Pancreas (tissue), 10 donors: ENCODE measurements at regions not wholly inside any gene's neighbourhood (a gene's known extent, or its start where the extent isn't known, plus 50 kb on each side); places are given as distances from the start of the nearest gene placed in this dataset.

Experiments used
- ATAC-seq, 4 donors: fragments of 200-7000 bp; cut with Tn5 transposase; one replicate each; pipeline versions ENCODE4 v1.8.0 to v1.9.1; 2020; ENCODE audit warnings: mild to moderate bottlenecking in 4 of 4, moderate library complexity in 4 of 4
- DNase-seq, 6 donors: peaks; one replicate each; pipeline ENCODE4 v3.0.0-alpha.2; 2020
- FAIRE-seq: peaks from 2 replicates; lab custom pipeline; 2012; peaks lifted over from hg19 to GRCh38; lab: Jason Lieb, UNC
- H3K27ac ChIP-seq, 4 donors: fragments of 200-600 bp; sonication (generic); 1 replicate in 3 of 4; 2 replicates in 1 of 4; pipeline versions ENCODE4 v1.5.0 to v1.8.0; 2020
- H3K27me3 ChIP-seq, 4 donors: fragments of 200-600 bp; one replicate each; pipeline ENCODE4 v1.8.0; 2021
- H3K36me3 ChIP-seq, 3 donors: fragments of 200-600 bp; sonication (generic) in 1 of 3; one replicate each; pipeline versions ENCODE4 v1.5.0 to v1.8.0; 2020 to 2021
- H3K4me1 ChIP-seq, 3 donors: fragments of 200-600 bp; one replicate each; pipeline ENCODE4 v1.8.0; 2021
- H3K4me3 ChIP-seq, 4 donors: fragments of 200-600 bp; sonication (generic) in 2 of 4; one replicate each; pipeline versions ENCODE4 v1.5.0 to v1.8.0; 2020 to 2021
- H3K9me3 ChIP-seq, 4 donors: fragments of 200-600 bp; one replicate each; pipeline ENCODE4 v1.8.0; 2021
- CTCF ChIP-seq, 4 donors: fragments of 200-600 bp; sonication (generic) in 3 of 4; IDR thresholded peaks; one replicate each; pipeline versions ENCODE4 v1.5.0 to v1.8.0; 2021; ENCODE audit warnings: antibody characterized with exemption in 4 of 4
- WGBS, 2 donors: extraction: QIAGEN DNeasy Blood & Tissue Kit; methylation state at CpG; one replicate each; pipeline ENCODE4 v1.1.7; 2013; 5-methylcytosine and 5-hydroxymethylcytosine counted together
- intact Hi-C, 3 donors: fragments of 100-400 bp; cut with DNase I; formaldehyde crosslinking; loops; one replicate each; pipeline versions ENCODE4 v1.11.1 to v1.14.2; 2022
- donor health status: healthy with polysubstance abuse.
- donor health status: DM: no; HTN: no; CAD: no; lungs with moderate emphysema.
- donor health status: DM: no; HTN: no; CAD: no.
- donor health status: control.
- donor health status: control.
- donor health status: Bipolar disorder and iron deficiency.
- donor health status: DM: yes; HTN: yes; CAD: no.
- donor health status: DM: no; HTN: no; CAD: no.
- donor health status: DM: no; HTN: no; CAD: no.
- donor health status: DM: yes; HTN: yes; CAD: no.

- FAIRE-seq (no peak), ATAC-seq (no peak), DNase-seq (no peak)
- no peaks in the 10 kb centered on the region for H3K36me3 ChIP-seq
- no peaks in the 10 kb centered on the region for H3K9me3 ChIP-seq
- intact Hi-C loops = no loop called here
- H3K27me3 ChIP-seq = no peaks in the 10 kb centered on the region
- no peak overlapping the region for H3K27ac ChIP-seq
- 55 to 59% methylated on average over 2 of the region's 2 CpGs for WGBS, 2 donors
- TF ChIP-seq CTCF (IDR thresholded peaks at IDR 0.05) = no peak
- H3K4me3 ChIP-seq = no peak overlapping the region
- no peaks in the 10 kb centered on the region for H3K4me1 ChIP-seq
These were observed 160.2 kb downstream of the SH2D4B start for GRCh38 chr10:80697926-80698325.

- intact Hi-C loops = no loop called here
- peak; percentile 59 to 83 (median 72) for TF ChIP-seq CTCF (IDR thresholded peaks at IDR 0.05)
- H3K4me3 ChIP-seq = no peak overlapping the region
- H3K27me3 ChIP-seq = no peaks in the 10 kb centered on the region
- ATAC-seq = peak; percentile 35 to 93 (median 91)
- no peak overlapping the region for H3K27ac ChIP-seq
- DNase-seq = peak; percentile 48 to 95 (median 78)
- WGBS, 2 donors = 7 to 12% methylated on average over 14 of the region's 14 CpGs
- H3K36me3 ChIP-seq = no peaks in the 10 kb centered on the region
- H3K4me1 ChIP-seq = no peaks in the 10 kb centered on the region
- H3K9me3 ChIP-seq = no peaks in the 10 kb centered on the region
- FAIRE-seq = no peak
These were observed 161.9 kb downstream of the SH2D4B start for GRCh38 chr10:80699602-80700039.

GRCh38 chr10:80700252-80700651 lies 162.6 kb downstream of the SH2D4B start:
- WGBS, 2 donors = 59 to 61% methylated on average over 3 of the region's 3 CpGs
- no peak for ATAC-seq
- no peaks in the 10 kb centered on the region for H3K9me3 ChIP-seq
- H3K36me3 ChIP-seq = no peaks in the 10 kb centered on the region
- no peak overlapping the region for H3K27ac ChIP-seq
- no peak for TF ChIP-seq CTCF (IDR thresholded peaks at IDR 0.05)
- intact Hi-C loops = no loop called here
- no peak for FAIRE-seq
- H3K27me3 ChIP-seq = no peaks in the 10 kb centered on the region
- no peak overlapping the region for H3K4me3 ChIP-seq
- no peak for DNase-seq
- no peaks in the 10 kb centered on the region for H3K4me1 ChIP-seq

- ATAC-seq = no peak
- 70 to 78% methylated on average over 8 of the region's 8 CpGs for WGBS, 2 donors
- no peak for TF ChIP-seq CTCF (IDR thresholded peaks at IDR 0.05)
- no peak for FAIRE-seq
- no peak overlapping the region for H3K4me3 ChIP-seq
- no peak for DNase-seq
- intact Hi-C loops = no loop called here
- no peaks in the 10 kb centered on the region for H3K27me3 ChIP-seq
- H3K4me1 ChIP-seq = no peaks in the 10 kb centered on the region
- no peak overlapping the region for H3K27ac ChIP-seq
- H3K36me3 ChIP-seq = no peaks in the 10 kb centered on the region
- no peaks in the 10 kb centered on the region for H3K9me3 ChIP-seq
These were observed 163.2 kb downstream of the SH2D4B start for GRCh38 chr10:80700760-80701444.

GRCh38 chr10:80701706-80702105 lies 164.0 kb downstream of the SH2D4B start:
- no peaks in the 10 kb centered on the region for H3K9me3 ChIP-seq
- FAIRE-seq = no peak
- no peaks in the 10 kb centered on the region for H3K27me3 ChIP-seq
- no peak for TF ChIP-seq CTCF (IDR thresholded peaks at IDR 0.05)
- no peaks in the 10 kb centered on the region for H3K4me1 ChIP-seq
- ATAC-seq = no peak
- WGBS, 2 donors = 60 to 62% methylated on average over 2 of the region's 2 CpGs
- H3K27ac ChIP-seq = no peak overlapping the region
- no peak overlapping the region for H3K4me3 ChIP-seq
- intact Hi-C loops = no loop called here
- no peak for DNase-seq
- H3K36me3 ChIP-seq = no peaks in the 10 kb centered on the region
